ENCODE measurements at regions not wholly inside any gene's neighbourhood (a gene's known extent, or its start where the extent isn't known, plus 50 kb on each side); places are given as distances from the start of the nearest gene placed in this dataset.

GRCh38 chr7:108861071-108861470 lies 291.4 kb downstream of the DNAJB9 start:
- no peak overlapping the region for H3K4me3 ChIP-seq (ENCODE audit: low read length)
- no peak for TF ChIP-seq CTCF (conservative IDR thresholded peaks at IDR 0.05; ENCODE audit: low read depth, low read length)
- no peak for DNase-seq (ENCODE audit: low read depth)

- no peak for TF ChIP-seq CTCF (conservative IDR thresholded peaks at IDR 0.05; ENCODE audit: low read depth, low read length)
- no peak for DNase-seq (ENCODE audit: low read depth)
- H3K4me3 ChIP-seq (ENCODE audit: low read length), result no peak overlapping the region
Measured at GRCh38 chr7:108863227-108863848, 293.7 kb downstream of the DNAJB9 start.

- TF ChIP-seq CTCF (conservative IDR thresholded peaks at IDR 0.05; ENCODE audit: low read depth, low read length), result no peak
- no peak overlapping the region for H3K4me3 ChIP-seq (ENCODE audit: low read length)
- DNase-seq (ENCODE audit: low read depth), result peak; percentile 27
Measured at GRCh38 chr7:108869070-108869469, 299.4 kb downstream of the DNAJB9 start.

- TF ChIP-seq CTCF (conservative IDR thresholded peaks at IDR 0.05; ENCODE audit: low read depth, low read length), result peak; percentile 33
- DNase-seq (ENCODE audit: low read depth), result no peak
- no peak overlapping the region for H3K4me3 ChIP-seq (ENCODE audit: low read length)
Measured at GRCh38 chr7:108875139-108875538, 305.5 kb downstream of the DNAJB9 start.

- H3K4me3 ChIP-seq (ENCODE audit: low read length), result no peak overlapping the region
- DNase-seq (ENCODE audit: low read depth), result no peak
Measured at GRCh38 chr7:108890862-108891261, 321.2 kb downstream of the DNAJB9 start.

GRCh38 chr7:108908456-108908855 lies 338.8 kb downstream of the DNAJB9 start:
- no peak for DNase-seq (ENCODE audit: low read depth)
- H3K4me3 ChIP-seq (ENCODE audit: low read length), result no peak overlapping the region
- no peak for TF ChIP-seq CTCF (conservative IDR thresholded peaks at IDR 0.05; ENCODE audit: low read depth, low read length)

More at GRCh38 chr7:108890862-108891261, 321.2 kb downstream of the DNAJB9 start:
- no peak for TF ChIP-seq CTCF (conservative IDR thresholded peaks at IDR 0.05; ENCODE audit: low read depth, low read length)

- peak; percentile 56 for DNase-seq (ENCODE audit: low read depth)
- no peak for TF ChIP-seq CTCF (conservative IDR thresholded peaks at IDR 0.05; ENCODE audit: low read depth, low read length)
Measured at GRCh38 chr7:108911016-108911415, 341.3 kb downstream of the DNAJB9 start.

More at GRCh38 chr7:108911016-108911415, 341.3 kb downstream of the DNAJB9 start:
- H3K4me3 ChIP-seq (ENCODE audit: low read length), result no peak overlapping the region
